ENCODE measurements at regions not wholly inside any gene's neighbourhood (a gene's known extent, or its start where the extent isn't known, plus 50 kb on each side); places are given as distances from the start of the nearest gene placed in this dataset.

DNA sequence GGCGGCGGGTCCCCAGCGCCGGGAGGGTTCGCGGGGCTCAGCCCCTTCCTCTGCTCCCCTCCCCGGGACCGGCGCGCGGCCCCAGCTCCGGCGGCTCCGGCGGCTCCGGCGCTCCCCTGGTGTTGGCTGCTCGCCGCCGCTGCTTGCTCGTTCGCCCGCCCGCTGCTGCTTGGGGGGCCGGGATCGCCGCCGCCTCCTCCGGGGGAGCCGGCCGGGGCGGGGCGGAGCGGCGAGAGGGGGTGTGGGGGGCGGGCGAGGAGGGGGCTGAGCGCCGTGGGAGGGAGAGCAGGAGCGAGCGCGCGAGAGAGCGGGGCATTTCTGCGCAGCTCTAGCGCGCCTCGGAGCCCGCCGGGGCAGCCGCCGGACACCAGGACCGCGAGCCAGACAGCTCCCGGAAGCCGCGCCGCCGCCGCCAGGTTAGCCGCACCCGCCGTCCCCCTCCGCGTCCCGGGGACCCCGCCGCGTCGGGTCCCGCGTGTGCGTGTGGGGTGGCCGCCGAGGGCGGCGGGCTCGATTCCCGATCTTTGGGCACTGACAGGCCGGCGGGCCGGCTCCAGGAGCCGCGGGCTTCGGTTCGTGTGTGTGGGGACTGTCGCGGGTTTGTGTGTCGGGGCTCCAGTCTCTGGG is 62.0 kb upstream of the EPB41L1 start:
- CTCF ChIA-PET = interaction anchor here (0.6 to 1.1 kb wide), 2 partner anchors 46 to 1076 kb away, joined by 3 to 7 read pairs; no protein-coding TSS in a partner anchor
- H3K4me2 ChIP-seq (replicated peaks; ENCODE audit: low read depth, low read length, poor library complexity, severe bottlenecking) = peak overlapping the region; percentile 92
- no peaks in the 10 kb centered on the region for H3K36me3 ChIP-seq (replicated peaks in 1 of 2; ENCODE audit: control extremely low read depth in 1 of 2, control insufficient read depth in 1 of 2, extremely low read depth in 1 of 2, insufficient read depth in 2 of 2, low read length in 1 of 2)
- H3K27me3 Mint-ChIP-seq = peaks cover 39% of the 10 kb centered on the region
- peak overlapping the region; percentile 79 for H2AFZ ChIP-seq (ENCODE audit: insufficient read depth, low read depth, low read length, poor library complexity, severe bottlenecking)
- no peaks in the 10 kb centered on the region for H3K79me2 ChIP-seq (ENCODE audit: control insufficient read depth, insufficient read depth, low read length)
- TF ChIP-seq EZH2 (IDR thresholded peaks at IDR 0.05; ENCODE audit: borderline replicate concordance, insufficient read depth, low read depth, low read length, poor library complexity, severe bottlenecking) = no peak
- TF ChIP-seq, protein P1, sequence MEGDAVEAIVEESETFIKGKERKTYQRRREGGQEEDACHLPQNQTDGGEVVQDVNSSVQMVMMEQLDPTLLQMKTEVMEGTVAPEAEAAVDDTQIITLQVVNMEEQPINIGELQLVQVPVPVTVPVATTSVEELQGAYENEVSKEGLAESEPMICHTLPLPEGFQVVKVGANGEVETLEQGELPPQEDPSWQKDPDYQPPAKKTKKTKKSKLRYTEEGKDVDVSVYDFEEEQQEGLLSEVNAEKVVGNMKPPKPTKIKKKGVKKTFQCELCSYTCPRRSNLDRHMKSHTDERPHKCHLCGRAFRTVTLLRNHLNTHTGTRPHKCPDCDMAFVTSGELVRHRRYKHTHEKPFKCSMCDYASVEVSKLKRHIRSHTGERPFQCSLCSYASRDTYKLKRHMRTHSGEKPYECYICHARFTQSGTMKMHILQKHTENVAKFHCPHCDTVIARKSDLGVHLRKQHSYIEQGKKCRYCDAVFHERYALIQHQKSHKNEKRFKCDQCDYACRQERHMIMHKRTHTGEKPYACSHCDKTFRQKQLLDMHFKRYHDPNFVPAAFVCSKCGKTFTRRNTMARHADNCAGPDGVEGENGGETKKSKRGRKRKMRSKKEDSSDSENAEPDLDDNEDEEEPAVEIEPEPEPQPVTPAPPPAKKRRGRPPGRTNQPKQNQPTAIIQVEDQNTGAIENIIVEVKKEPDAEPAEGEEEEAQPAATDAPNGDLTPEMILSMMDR (IDR thresholded peaks at IDR 0.05) = no peak
- under 1% methylated on average over 88 of the region's 89 CpGs for WGBS (ENCODE audit: insufficient coverage)
- H3K9me3 ChIP-seq (ENCODE audit: control extremely low read depth in 1 of 3, control insufficient read depth in 2 of 3, insufficient read depth in 1 of 3, low read length in 2 of 3) = peaks cover 0 to 3% (median 0%) of the 10 kb centered on the region in 3 donors
- peak overlapping the region in 4 of 5 experiments; percentile 51 to 73 (median 60) for H3K4me3 ChIP-seq (ENCODE audit: control extremely low read depth in 1 of 5, extremely low read depth in 1 of 5, insufficient read depth in 1 of 5, low read depth in 2 of 5, low read length in 4 of 5)
- POLR2A ChIA-PET = no interaction called here
- H3K27ac ChIP-seq (ENCODE audit: low read length in 2 of 2) = no peak overlapping the region
- peak overlapping the region; percentile 75 for H3K27ac Mint-ChIP-seq
- H3K27me3 ChIP-seq (replicated peaks in 1 of 4; ENCODE audit: control extremely low read depth in 1 of 4, control insufficient read depth in 3 of 4, insufficient read depth in 4 of 4, low read length in 3 of 4) = peaks cover 0 to 44% (median 34%) of the 10 kb centered on the region in 4 experiments
- no peaks in the 10 kb centered on the region for H4K20me1 ChIP-seq (ENCODE audit: control insufficient read depth, insufficient read depth, low read length, poor library complexity, severe bottlenecking)
- intact Hi-C loops (cut with micrococcal nuclease) = no loop called here
- DNase-seq = peak; percentile 37
- H3K4me3 Mint-ChIP-seq = peak overlapping the region; percentile 98
- no peaks in the 10 kb centered on the region for H3K9me3 Mint-ChIP-seq (ENCODE audit: insufficient read depth)
- peak; percentile 34 for ATAC-seq (ENCODE audit: low read depth)
- peaks cover 23% of the 10 kb centered on the region for H3K4me1 Mint-ChIP-seq
- peaks cover 27 to 28% of the 10 kb centered on the region in 2 donors for H3K4me1 ChIP-seq (ENCODE audit: control insufficient read depth in 2 of 2, insufficient read depth in 2 of 2, low read length in 2 of 2)
- H3K9ac ChIP-seq (ENCODE audit: low read length) = peak overlapping the region; percentile 73
